ENCODE measurements at regions not wholly inside any gene's neighbourhood (a gene's known extent, or its start where the extent isn't known, plus 50 kb on each side); places are given as distances from the start of the nearest gene placed in this dataset.

DNA sequence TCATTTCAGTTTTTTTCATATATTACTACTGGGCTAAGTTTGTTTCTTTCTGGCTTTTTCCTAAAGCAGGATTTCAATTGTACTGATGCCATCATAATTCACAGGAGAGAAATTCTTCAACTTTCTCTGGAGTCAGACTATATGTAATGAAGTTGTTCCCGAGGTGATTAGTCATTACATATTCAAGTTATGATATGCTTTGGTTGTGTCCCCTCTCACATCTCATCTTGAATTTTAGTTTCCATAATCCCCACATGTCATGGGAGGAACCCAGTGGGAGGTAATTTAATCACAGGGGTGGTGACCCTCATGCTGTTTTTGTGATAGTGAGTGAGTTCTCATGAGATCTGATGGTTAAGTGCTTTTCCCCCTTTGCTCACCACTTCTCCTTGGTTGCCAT lies 227.5 kb upstream of the LRIG3 start:
- Histone ChIP-seq H3K27ac (ENCODE audit: low read depth, low read length) (no peak overlapping the region), H3K27me3 (ENCODE audit: insufficient read depth, low read length) (no peaks in the 10 kb centered on the region), H3K4me3 (ENCODE audit: insufficient read depth, low read length) (no peak overlapping the region), H4K20me1 (ENCODE audit: insufficient read depth, low read length) (no peaks in the 10 kb centered on the region), H3K4me2 (ENCODE audit: insufficient read depth, low read length) (no peak overlapping the region), H3K4me1 (ENCODE audit: insufficient read depth, low read length) (peaks cover 5% of the 10 kb centered on the region), H3K9me3 (ENCODE audit: low read depth, low read length) (no peaks in the 10 kb centered on the region), H3K79me2 (ENCODE audit: insufficient read depth, low read length) (no peaks in the 10 kb centered on the region), H2AFZ (ENCODE audit: low read length) (no peak overlapping the region), H3K36me3 (ENCODE audit: insufficient read depth, low read length) (no peaks in the 10 kb centered on the region)
- TF ChIP-seq, protein P1, sequence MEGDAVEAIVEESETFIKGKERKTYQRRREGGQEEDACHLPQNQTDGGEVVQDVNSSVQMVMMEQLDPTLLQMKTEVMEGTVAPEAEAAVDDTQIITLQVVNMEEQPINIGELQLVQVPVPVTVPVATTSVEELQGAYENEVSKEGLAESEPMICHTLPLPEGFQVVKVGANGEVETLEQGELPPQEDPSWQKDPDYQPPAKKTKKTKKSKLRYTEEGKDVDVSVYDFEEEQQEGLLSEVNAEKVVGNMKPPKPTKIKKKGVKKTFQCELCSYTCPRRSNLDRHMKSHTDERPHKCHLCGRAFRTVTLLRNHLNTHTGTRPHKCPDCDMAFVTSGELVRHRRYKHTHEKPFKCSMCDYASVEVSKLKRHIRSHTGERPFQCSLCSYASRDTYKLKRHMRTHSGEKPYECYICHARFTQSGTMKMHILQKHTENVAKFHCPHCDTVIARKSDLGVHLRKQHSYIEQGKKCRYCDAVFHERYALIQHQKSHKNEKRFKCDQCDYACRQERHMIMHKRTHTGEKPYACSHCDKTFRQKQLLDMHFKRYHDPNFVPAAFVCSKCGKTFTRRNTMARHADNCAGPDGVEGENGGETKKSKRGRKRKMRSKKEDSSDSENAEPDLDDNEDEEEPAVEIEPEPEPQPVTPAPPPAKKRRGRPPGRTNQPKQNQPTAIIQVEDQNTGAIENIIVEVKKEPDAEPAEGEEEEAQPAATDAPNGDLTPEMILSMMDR (IDR thresholded peaks at IDR 0.05; ENCODE audit: extremely low read depth, low read depth, low read length), result no peak
- no peak for DNase-seq (ENCODE audit: insufficient read length, low spot score, missing footprints)

DNA sequence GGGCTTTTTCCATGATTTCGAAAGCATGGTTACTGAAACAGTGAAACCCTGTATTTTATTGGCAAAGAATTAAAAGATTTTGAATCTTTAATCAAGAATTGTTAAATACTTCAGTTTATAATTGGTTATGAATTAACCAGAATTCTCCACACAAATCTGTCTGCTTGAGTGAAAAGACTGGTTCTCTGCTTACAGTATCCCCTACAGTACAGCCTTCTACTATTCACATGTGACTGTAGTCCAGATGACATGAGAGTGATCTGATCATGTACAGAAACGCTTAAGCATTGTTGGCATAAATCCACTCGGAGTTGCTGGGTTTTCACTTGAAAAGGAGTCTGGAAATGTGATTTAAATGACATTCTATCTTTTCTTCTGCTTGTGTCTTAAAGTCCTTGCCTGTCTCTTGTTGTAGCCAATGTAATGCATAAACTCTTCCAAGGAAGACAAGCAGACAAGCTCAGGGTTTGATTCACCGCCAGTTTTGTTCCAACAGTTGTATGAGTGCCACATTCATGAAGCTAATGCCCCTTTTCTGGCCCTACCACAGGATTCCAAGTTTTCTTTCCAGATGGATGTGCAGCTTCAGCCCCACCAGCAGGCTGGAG lies 222.0 kb upstream of the LRIG3 start:
- H3K36me3 ChIP-seq (ENCODE audit: insufficient read depth, low read length), result no peaks in the 10 kb centered on the region
- no peak overlapping the region for H3K4me2 ChIP-seq (ENCODE audit: insufficient read depth, low read length)
- DNase-seq (ENCODE audit: insufficient read length, low spot score, missing footprints), result no peak
- no peak overlapping the region for H3K4me3 ChIP-seq (ENCODE audit: insufficient read depth, low read length)
- H4K20me1 ChIP-seq (ENCODE audit: insufficient read depth, low read length), result no peaks in the 10 kb centered on the region
- no peaks in the 10 kb centered on the region for H3K9me3 ChIP-seq (ENCODE audit: low read depth, low read length)
- H3K79me2 ChIP-seq (ENCODE audit: insufficient read depth, low read length), result no peaks in the 10 kb centered on the region
- TF ChIP-seq, protein P1 (IDR thresholded peaks at IDR 0.05; ENCODE audit: extremely low read depth, low read depth, low read length), result no peak
- no peak overlapping the region for H3K27ac ChIP-seq (ENCODE audit: low read depth, low read length)
- H3K4me1 ChIP-seq (ENCODE audit: insufficient read depth, low read length), result no peaks in the 10 kb centered on the region
- peak overlapping the region; percentile 17 for H2AFZ ChIP-seq (ENCODE audit: low read length)
- H3K27me3 ChIP-seq (ENCODE audit: insufficient read depth, low read length), result no peaks in the 10 kb centered on the region

DNA sequence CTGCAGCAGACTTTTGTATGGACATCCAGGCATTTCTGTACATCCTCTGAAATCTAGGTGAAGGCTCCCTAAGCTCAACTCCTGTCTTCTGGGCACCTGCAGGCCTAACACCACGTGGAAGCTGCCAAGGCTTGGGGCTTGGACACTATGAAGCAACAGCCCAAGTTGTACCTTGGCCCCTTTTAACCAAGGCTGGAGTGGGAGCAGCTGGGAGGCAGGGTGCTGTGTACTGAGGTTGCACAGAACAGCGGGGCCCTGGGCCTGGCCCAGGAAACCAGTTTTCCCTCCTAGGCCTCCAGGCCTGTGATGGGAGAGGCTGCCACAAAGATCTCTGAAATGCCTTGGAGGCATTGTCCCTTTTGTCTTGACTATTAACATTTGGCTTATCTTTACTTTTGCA lies 214.4 kb upstream of the LRIG3 start:
- TF ChIP-seq, protein P1 (IDR thresholded peaks at IDR 0.05; ENCODE audit: extremely low read depth, low read depth, low read length), result no peak
- Histone ChIP-seq H3K79me2 (ENCODE audit: insufficient read depth, low read length) (no peaks in the 10 kb centered on the region), H3K4me3 (ENCODE audit: insufficient read depth, low read length) (no peak overlapping the region), H3K9me3 (ENCODE audit: low read depth, low read length) (no peaks in the 10 kb centered on the region), H4K20me1 (ENCODE audit: insufficient read depth, low read length) (no peaks in the 10 kb centered on the region), H2AFZ (ENCODE audit: low read length) (no peak overlapping the region), H3K36me3 (ENCODE audit: insufficient read depth, low read length) (no peaks in the 10 kb centered on the region), H3K4me2 (ENCODE audit: insufficient read depth, low read length) (no peak overlapping the region), H3K27me3 (ENCODE audit: insufficient read depth, low read length) (no peaks in the 10 kb centered on the region), H3K4me1 (ENCODE audit: insufficient read depth, low read length) (no peaks in the 10 kb centered on the region), H3K27ac (ENCODE audit: low read depth, low read length) (no peak overlapping the region)
- DNase-seq (ENCODE audit: insufficient read length, low spot score, missing footprints), result no peak

DNA sequence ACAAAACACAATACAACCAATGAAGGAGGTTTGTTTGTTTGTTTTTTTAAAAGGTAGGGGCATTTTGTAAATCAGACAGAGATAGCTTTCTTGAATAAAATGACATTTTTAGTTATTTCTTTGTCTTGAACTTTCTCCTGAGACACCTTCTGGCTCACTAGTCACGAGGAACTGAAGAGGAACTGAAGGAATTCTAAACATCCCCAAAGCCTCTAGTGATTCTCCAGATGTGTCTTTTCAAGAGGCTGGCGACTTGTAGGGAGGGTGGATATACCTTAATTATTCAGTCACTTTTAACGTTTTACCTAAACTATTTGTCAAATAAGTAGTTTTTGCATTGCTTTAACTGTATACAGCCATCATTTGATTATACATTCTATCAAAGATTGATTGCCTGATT lies 211.2 kb upstream of the LRIG3 start:
- H3K27me3 ChIP-seq (ENCODE audit: insufficient read depth, low read length), result no peaks in the 10 kb centered on the region
- TF ChIP-seq, protein P1 (IDR thresholded peaks at IDR 0.05; ENCODE audit: extremely low read depth, low read depth, low read length), result no peak

More for the DNA sequence above, 211.2 kb upstream of the LRIG3 start:
- Histone ChIP-seq H3K36me3 (ENCODE audit: insufficient read depth, low read length) (no peaks in the 10 kb centered on the region), H3K79me2 (ENCODE audit: insufficient read depth, low read length) (no peaks in the 10 kb centered on the region), H3K9me3 (ENCODE audit: low read depth, low read length) (no peaks in the 10 kb centered on the region), H3K27ac (ENCODE audit: low read depth, low read length) (no peak overlapping the region), H4K20me1 (ENCODE audit: insufficient read depth, low read length) (no peaks in the 10 kb centered on the region), H3K4me1 (ENCODE audit: insufficient read depth, low read length) (no peaks in the 10 kb centered on the region), H3K4me3 (ENCODE audit: insufficient read depth, low read length) (no peak overlapping the region), H2AFZ (ENCODE audit: low read length) (no peak overlapping the region), H3K4me2 (ENCODE audit: insufficient read depth, low read length) (no peak overlapping the region)
- DNase-seq (ENCODE audit: insufficient read length, low spot score, missing footprints), result no peak

Measured in osteoblast (primary cell).